B cell (primary cell): ENCODE measurements at regions not wholly inside any gene's neighbourhood (a gene's known extent, or its start where the extent isn't known, plus 50 kb on each side); places are given as distances from the start of the nearest gene placed in this dataset.

ENCODE experiments used
- CTCF ChIP-seq: fragments of 200-600 bp; IDR thresholded peaks from one replicate; pipeline ENCODE4 v1.8.0; 2022; ENCODE audit warnings: antibody characterized with exemption, mild to moderate bottlenecking
- EZH2 ChIP-seq: IDR thresholded peaks from 2 replicates; pipeline ENCODE4 v1.6.1; 2012; ENCODE audit warnings: borderline replicate concordance, low read depth, mild to moderate bottlenecking, moderate library complexity, low read length; ENCODE audit not compliant: insufficient read depth, poor library complexity, severe bottlenecking

- no peak for TF ChIP-seq CTCF
- no peak for TF ChIP-seq EZH2
Observed at GRCh38 chr14:97791072-97791471, 993.9 kb downstream of the VRK1 start.
